Fibroblast of skin of left biceps (primary cell): ENCODE measurements at regions not wholly inside any gene's neighbourhood (a gene's known extent, or its start where the extent isn't known, plus 50 kb on each side); places are given as distances from the start of the nearest gene placed in this dataset.

Experiments used
- DNase-seq, 2 experiments: peaks; one replicate each; pipeline ENCODE4 v3.0.0-alpha.2; 2013; ENCODE audit warnings: low read depth in 2 of 2

- no peak for DNase-seq
Measured at GRCh38 chr5:143464723-143465490, 61.4 kb upstream of the NR3C1 start.

GRCh38 chr5:143462431-143462830, 58.9 kb upstream of the NR3C1 start:
- DNase-seq, result no peak

GRCh38 chr5:143459433-143459832, 55.9 kb upstream of the NR3C1 start:
- no peak for DNase-seq

GRCh38 chr5:143456952-143457547, 53.6 kb upstream of the NR3C1 start:
- no peak for DNase-seq

- DNase-seq, result no peak
Measured at GRCh38 chr5:143454936-143455516, 51.5 kb upstream of the NR3C1 start.

- no peak for DNase-seq
Measured at GRCh38 chr5:143453720-143454119, 50.2 kb upstream of the NR3C1 start.
